HEK293 (cell line): ENCODE measurements at regions not wholly inside any gene's neighbourhood (a gene's known extent, or its start where the extent isn't known, plus 50 kb on each side); places are given as distances from the start of the nearest gene placed in this dataset.

Source experiments
- CTCF ChIA-PET: fragments of 350-600 bp; formaldehyde crosslinking; extraction: SDS; loops from one replicate; lab custom pipeline; 2021; ENCODE audit warnings: antibody characterized with exemption; lab: Yijun Ruan, JAX
- POLR2A ChIA-PET: fragments of 300-600 bp; formaldehyde crosslinking; extraction: SDS; loops from one replicate; lab custom pipeline; 2020; ENCODE audit warnings: antibody characterized with exemption, inconsistent platforms; lab: Yijun Ruan, JAX
- H3K27ac ChIP-seq: fragments of 200-500 bp; sonication (Bioruptor generic); 2 replicates; pipeline ENCODE4 v1.5.1; 2014; ENCODE audit warnings: low read depth, low read length, control low read depth, inconsistent platforms; ENCODE audit errors: extremely low read depth
- H3K36me3 ChIP-seq, 2 experiments: fragments of 200-500 bp in 1 of 2; sonication (Bioruptor generic) in 1 of 2; 1 replicate in 1 of 2; 2 replicates in 1 of 2; pipeline ENCODE4 v1.5.1; 2014 to 2017; ENCODE audit warnings: inconsistent platforms in 2 of 2, low read length in 2 of 2; ENCODE audit not compliant: control insufficient read depth in 2 of 2, insufficient read depth in 1 of 2
- H3K4me1 ChIP-seq: fragments of 200-500 bp; sonication (Bioruptor generic); 2 replicates; pipeline ENCODE4 v1.5.1; 2014; ENCODE audit warnings: mild to moderate bottlenecking, low read length, inconsistent platforms; ENCODE audit not compliant: control insufficient read depth, insufficient read depth
- H3K4me3 ChIP-seq: 2 replicates; pipeline ENCODE4 v1.5.1; 2011; ENCODE audit warnings: low read depth, mild to moderate bottlenecking, control low read depth, low read length, moderate library complexity
- H3K9me3 ChIP-seq: fragments of 200-500 bp; sonication (Bioruptor generic); 2 replicates; pipeline ENCODE4 v1.5.1; 2014; ENCODE audit warnings: low read depth, low read length, inconsistent platforms; ENCODE audit not compliant: control insufficient read depth, insufficient read depth
- GLIS1 ChIP-seq: fragments of 450-650 bp; formaldehyde crosslinking; IDR thresholded peaks from 2 replicates; pipeline ENCODE4 v1.5.1; 2016; ENCODE audit warnings: missing biosample characterization, missing genetic modification characterization
- REPIN1 ChIP-seq: fragments of 450-650 bp; formaldehyde crosslinking; IDR thresholded peaks from 2 replicates; pipeline ENCODE4 v1.5.1; 2017; ENCODE audit warnings: missing biosample characterization, missing genetic modification characterization, low read depth
- ZNF19 ChIP-seq: fragments of 450-650 bp; formaldehyde crosslinking; IDR thresholded peaks from 2 replicates; pipeline ENCODE4; 2016; ENCODE audit warnings: missing biosample characterization, missing genetic modification characterization, low read depth
- ZNF280D ChIP-seq: fragments of 450-650 bp; formaldehyde crosslinking; IDR thresholded peaks from 2 replicates; pipeline ENCODE4 v1.5.1; 2016; ENCODE audit warnings: missing biosample characterization, missing genetic modification characterization
- ZNF426 ChIP-seq: fragments of 450-650 bp; formaldehyde crosslinking; IDR thresholded peaks from 2 replicates; pipeline ENCODE4 v1.5.1; 2017; ENCODE audit warnings: missing biosample characterization, missing genetic modification characterization, mild to moderate bottlenecking, inconsistent platforms, moderate library complexity
- ZNF473 ChIP-seq: fragments of 450-650 bp; formaldehyde crosslinking; IDR thresholded peaks from 2 replicates; pipeline ENCODE4 v1.5.1; 2017; ENCODE audit warnings: missing biosample characterization, missing genetic modification characterization
- ZNF518A ChIP-seq: fragments of 450-650 bp; formaldehyde crosslinking; conservative IDR thresholded peaks from 2 replicates; pipeline ENCODE4 v1.5.1; 2016; ENCODE audit warnings: low read depth, missing biosample characterization, missing genetic modification characterization
- ZNF610 ChIP-seq: fragments of 450-650 bp; formaldehyde crosslinking; IDR thresholded peaks from 2 replicates; pipeline ENCODE4 v1.5.1; 2016; ENCODE audit warnings: missing biosample characterization, missing genetic modification characterization, borderline replicate concordance
- ZNF639 ChIP-seq: fragments of 450-650 bp; formaldehyde crosslinking; IDR thresholded peaks from 2 replicates; pipeline ENCODE4 v1.5.1; 2016; ENCODE audit warnings: missing biosample characterization, missing genetic modification characterization
- ZNF701 ChIP-seq: fragments of 450-650 bp; formaldehyde crosslinking; IDR thresholded peaks from 2 replicates; pipeline ENCODE4 v1.5.1; 2016; ENCODE audit warnings: missing biosample characterization, missing genetic modification characterization
- TF ChIP-seq, protein P1 (sequence below): fragments of 450-650 bp; formaldehyde crosslinking; IDR thresholded peaks from 2 replicates; pipeline ENCODE4 v1.5.1; 2016; ENCODE audit warnings: missing biosample characterization, missing genetic modification characterization, low read depth

DNA sequence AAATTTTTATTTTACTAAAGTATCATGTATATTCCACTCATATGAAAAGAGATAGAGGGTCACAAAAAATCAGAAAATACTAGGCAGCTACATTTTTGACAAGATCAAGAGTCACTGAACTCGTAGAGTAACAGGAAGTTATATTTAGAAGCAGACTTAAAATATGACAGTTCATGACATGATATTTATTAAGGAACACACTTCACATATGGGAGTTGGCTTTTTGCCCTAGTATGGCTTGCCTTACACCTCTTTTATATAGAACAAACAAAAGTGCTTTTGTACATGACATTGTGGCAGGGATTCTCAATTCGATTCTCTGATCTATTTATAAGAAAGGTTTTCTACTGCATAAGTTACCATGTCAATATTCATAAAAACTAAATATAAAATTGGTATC, 80.1 kb upstream of the GBE1 start:
- H3K36me3 ChIP-seq, result no peaks in the 10 kb centered on the region
- H3K9me3 ChIP-seq, result no peaks in the 10 kb centered on the region
- ChIA-PET POLR2A (no interaction called here), CTCF (no interaction called here)
- H3K4me3 ChIP-seq, result no peak overlapping the region
- TF ChIP-seq ZNF610 (no peak), REPIN1 (no peak), ZNF280D (tag by site-specific recombination) (no peak), GLIS1 (tag by site-specific recombination) (no peak), ZNF426 (tag by site-specific recombination) (no peak), ZNF701 (tag by site-specific recombination) (no peak), ZNF639 (no peak), ZNF473 (tag by site-specific recombination) (no peak), ZNF19 (tag by site-specific recombination) (no peak)
- H3K27ac ChIP-seq, result no peak overlapping the region
- no peaks in the 10 kb centered on the region for H3K4me1 ChIP-seq

- Histone ChIP-seq H3K4me1 (no peaks in the 10 kb centered on the region), H3K27ac (no peak overlapping the region)
- POLR2A ChIA-PET, result no interaction called here
These were observed 78.2 kb upstream of the GBE1 start for GRCh38 chr3:81839504-81840094.

More at GRCh38 chr3:81839504-81840094, 78.2 kb upstream of the GBE1 start:
- CTCF ChIA-PET, result no interaction called here
- Histone ChIP-seq H3K4me3 (no peak overlapping the region), H3K9me3 (no peaks in the 10 kb centered on the region), H3K36me3 (no peaks in the 10 kb centered on the region)
- TF ChIP-seq ZNF518A (tag by site-specific recombination) (no peak), GLIS1 (tag by site-specific recombination) (no peak)
- TF ChIP-seq, protein P1, sequence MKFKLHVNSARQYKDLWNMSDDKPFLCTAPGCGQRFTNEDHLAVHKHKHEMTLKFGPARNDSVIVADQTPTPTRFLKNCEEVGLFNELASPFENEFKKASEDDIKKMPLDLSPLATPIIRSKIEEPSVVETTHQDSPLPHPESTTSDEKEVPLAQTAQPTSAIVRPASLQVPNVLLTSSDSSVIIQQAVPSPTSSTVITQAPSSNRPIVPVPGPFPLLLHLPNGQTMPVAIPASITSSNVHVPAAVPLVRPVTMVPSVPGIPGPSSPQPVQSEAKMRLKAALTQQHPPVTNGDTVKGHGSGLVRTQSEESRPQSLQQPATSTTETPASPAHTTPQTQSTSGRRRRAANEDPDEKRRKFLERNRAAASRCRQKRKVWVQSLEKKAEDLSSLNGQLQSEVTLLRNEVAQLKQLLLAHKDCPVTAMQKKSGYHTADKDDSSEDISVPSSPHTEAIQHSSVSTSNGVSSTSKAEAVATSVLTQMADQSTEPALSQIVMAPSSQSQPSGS, result no peak
